HEK293 (cell line): ENCODE measurements at regions not wholly inside any gene's neighbourhood (a gene's known extent, or its start where the extent isn't known, plus 50 kb on each side); places are given as distances from the start of the nearest gene placed in this dataset.

Experiments used
- CTCF ChIA-PET: fragments of 350-600 bp; formaldehyde crosslinking; extraction: SDS; loops from one replicate; lab custom pipeline; 2021; ENCODE audit warnings: antibody characterized with exemption; lab: Yijun Ruan, JAX
- POLR2A ChIA-PET: fragments of 300-600 bp; formaldehyde crosslinking; extraction: SDS; loops from one replicate; lab custom pipeline; 2020; ENCODE audit warnings: antibody characterized with exemption, inconsistent platforms; lab: Yijun Ruan, JAX
- H3K27ac ChIP-seq: fragments of 200-500 bp; sonication (Bioruptor generic); 2 replicates; pipeline ENCODE4 v1.5.1; 2014; ENCODE audit warnings: low read depth, low read length, control low read depth, inconsistent platforms; ENCODE audit errors: extremely low read depth
- H3K36me3 ChIP-seq, 2 experiments: fragments of 200-500 bp in 1 of 2; sonication (Bioruptor generic) in 1 of 2; 1 replicate in 1 of 2; 2 replicates in 1 of 2; pipeline ENCODE4 v1.5.1; 2014 to 2017; ENCODE audit warnings: inconsistent platforms in 2 of 2, low read length in 2 of 2; ENCODE audit not compliant: control insufficient read depth in 2 of 2, insufficient read depth in 1 of 2
- H3K4me1 ChIP-seq: fragments of 200-500 bp; sonication (Bioruptor generic); 2 replicates; pipeline ENCODE4 v1.5.1; 2014; ENCODE audit warnings: mild to moderate bottlenecking, low read length, inconsistent platforms; ENCODE audit not compliant: control insufficient read depth, insufficient read depth
- H3K4me3 ChIP-seq: 2 replicates; pipeline ENCODE4 v1.5.1; 2011; ENCODE audit warnings: low read depth, mild to moderate bottlenecking, control low read depth, low read length, moderate library complexity
- H3K9me3 ChIP-seq: fragments of 200-500 bp; sonication (Bioruptor generic); 2 replicates; pipeline ENCODE4 v1.5.1; 2014; ENCODE audit warnings: low read depth, low read length, inconsistent platforms; ENCODE audit not compliant: control insufficient read depth, insufficient read depth
- BCL6B ChIP-seq: fragments of 450-650 bp; formaldehyde crosslinking; IDR thresholded peaks from 2 replicates; pipeline ENCODE4 v1.5.1; 2017; ENCODE audit warnings: missing biosample characterization, missing genetic modification characterization
- KLF10 ChIP-seq: fragments of 450-650 bp; IDR thresholded peaks from 2 replicates; pipeline ENCODE4 v1.5.1; 2018; ENCODE audit warnings: missing biosample characterization, mild to moderate bottlenecking, missing genetic modification characterization
- REST ChIP-seq: fragments of 450-650 bp; formaldehyde crosslinking; IDR thresholded peaks from 2 replicates; pipeline ENCODE4 v1.5.1; 2016; ENCODE audit warnings: missing biosample characterization, missing genetic modification characterization
- TCF7L2 ChIP-seq: IDR thresholded peaks from 2 replicates; pipeline ENCODE4 v1.6.1; 2011; ENCODE audit warnings: low read depth, mild to moderate bottlenecking, inconsistent platforms, low read length, moderate library complexity, borderline replicate concordance
- TRIM28 ChIP-seq: IDR thresholded peaks from 2 replicates; pipeline ENCODE4 v1.6.1; 2011; ENCODE audit warnings: low read length, control low read depth, borderline replicate concordance
- ZBTB17 ChIP-seq: fragments of 450-650 bp; formaldehyde crosslinking; IDR thresholded peaks from 2 replicates; pipeline ENCODE4 v1.5.1; 2016; ENCODE audit warnings: missing biosample characterization, missing genetic modification characterization
- ZBTB21 ChIP-seq: fragments of 450-650 bp; formaldehyde crosslinking; IDR thresholded peaks from 2 replicates; pipeline ENCODE4 v1.5.1; 2017; ENCODE audit warnings: missing biosample characterization, missing genetic modification characterization
- ZFP41 ChIP-seq: fragments of 450-650 bp; formaldehyde crosslinking; IDR thresholded peaks from 2 replicates; pipeline ENCODE4 v1.5.1; 2016; ENCODE audit warnings: missing biosample characterization, missing genetic modification characterization, borderline replicate concordance
- ZIC2 ChIP-seq: fragments of 450-650 bp; formaldehyde crosslinking; IDR thresholded peaks from 2 replicates; pipeline ENCODE4 v1.5.1; 2016; ENCODE audit warnings: missing biosample characterization, missing genetic modification characterization
- ZNF121 ChIP-seq: fragments of 450-650 bp; formaldehyde crosslinking; IDR thresholded peaks from 2 replicates; pipeline ENCODE4 v1.5.1; 2016; ENCODE audit warnings: missing biosample characterization, missing genetic modification characterization
- ZNF138 ChIP-seq: fragments of 450-650 bp; formaldehyde crosslinking; IDR thresholded peaks from 2 replicates; pipeline ENCODE4 v1.5.1; 2016; ENCODE audit warnings: missing biosample characterization, missing genetic modification characterization, borderline replicate concordance
- ZNF274 ChIP-seq, 2 experiments: fragments of 200-500 bp in 1 of 2; fragments of 450-650 bp in 1 of 2; sonication (Bioruptor generic) in 1 of 2; formaldehyde crosslinking in 1 of 2; IDR thresholded peaks; 2 replicates each; pipeline versions ENCODE4 v1.5.1 to v1.6.1; 2014 to 2016; ENCODE audit warnings: borderline replicate concordance in 1 of 2, inconsistent platforms in 1 of 2, low read length in 1 of 2, missing biosample characterization in 1 of 2, missing genetic modification characterization in 1 of 2
- ZNF280C ChIP-seq: fragments of 450-650 bp; formaldehyde crosslinking; IDR thresholded peaks from 2 replicates; pipeline ENCODE4 v1.5.1; 2016; ENCODE audit warnings: missing biosample characterization, missing genetic modification characterization
- ZNF366 ChIP-seq: fragments of 450-650 bp; formaldehyde crosslinking; conservative IDR thresholded peaks from 2 replicates; pipeline ENCODE4 v1.5.1; 2016; ENCODE audit warnings: missing biosample characterization, missing genetic modification characterization
- ZNF394 ChIP-seq: fragments of 450-650 bp; formaldehyde crosslinking; IDR thresholded peaks from 2 replicates; pipeline ENCODE4 v1.5.1; 2016; ENCODE audit warnings: missing biosample characterization, missing genetic modification characterization, mild to moderate bottlenecking, moderate library complexity, borderline replicate concordance
- ZNF404 ChIP-seq: fragments of 450-650 bp; formaldehyde crosslinking; IDR thresholded peaks from 2 replicates; pipeline ENCODE4 v1.5.1; 2017; ENCODE audit warnings: missing biosample characterization, missing genetic modification characterization
- ZNF423 ChIP-seq: fragments of 450-650 bp; formaldehyde crosslinking; IDR thresholded peaks from 2 replicates; pipeline ENCODE4 v1.5.1; 2016; ENCODE audit warnings: missing biosample characterization, missing genetic modification characterization
- ZNF473 ChIP-seq: fragments of 450-650 bp; formaldehyde crosslinking; IDR thresholded peaks from 2 replicates; pipeline ENCODE4 v1.5.1; 2017; ENCODE audit warnings: missing biosample characterization, missing genetic modification characterization
- ZNF48 ChIP-seq: fragments of 450-650 bp; formaldehyde crosslinking; IDR thresholded peaks from 2 replicates; pipeline ENCODE4 v1.5.1; 2016; ENCODE audit warnings: missing biosample characterization, missing genetic modification characterization
- ZNF514 ChIP-seq: fragments of 450-650 bp; formaldehyde crosslinking; IDR thresholded peaks from 2 replicates; pipeline ENCODE4 v1.5.1; 2016; ENCODE audit warnings: missing biosample characterization, missing genetic modification characterization
- ZNF555 ChIP-seq: fragments of 450-650 bp; formaldehyde crosslinking; conservative IDR thresholded peaks from 2 replicates; pipeline ENCODE4 v1.5.1; 2017; ENCODE audit warnings: missing biosample characterization, mild to moderate bottlenecking, missing genetic modification characterization, inconsistent platforms
- ZNF571 ChIP-seq: fragments of 450-650 bp; formaldehyde crosslinking; IDR thresholded peaks from 2 replicates; pipeline ENCODE4 v1.5.0; 2017; ENCODE audit warnings: missing biosample characterization, missing genetic modification characterization
- ZNF621 ChIP-seq: fragments of 450-650 bp; formaldehyde crosslinking; IDR thresholded peaks from 2 replicates; pipeline ENCODE4 v1.5.1; 2017; ENCODE audit warnings: missing biosample characterization, missing genetic modification characterization
- ZNF654 ChIP-seq: fragments of 450-650 bp; formaldehyde crosslinking; IDR thresholded peaks from 2 replicates; pipeline ENCODE4 v1.5.1; 2016; ENCODE audit warnings: low read depth, missing biosample characterization, missing genetic modification characterization
- ZNF776 ChIP-seq: fragments of 450-650 bp; formaldehyde crosslinking; IDR thresholded peaks from 2 replicates; pipeline ENCODE4 v1.5.0; 2017; ENCODE audit warnings: missing biosample characterization, missing genetic modification characterization, borderline replicate concordance
- ZNF791 ChIP-seq: fragments of 450-650 bp; formaldehyde crosslinking; IDR thresholded peaks from 2 replicates; pipeline ENCODE4 v1.5.1; 2016; ENCODE audit warnings: missing biosample characterization, missing genetic modification characterization
- ZNF843 ChIP-seq: fragments of 450-650 bp; formaldehyde crosslinking; IDR thresholded peaks from 2 replicates; pipeline ENCODE4 v1.5.1; 2016; ENCODE audit warnings: missing biosample characterization, missing genetic modification characterization
- ZSCAN30 ChIP-seq: fragments of 450-650 bp; IDR thresholded peaks from 2 replicates; pipeline ENCODE4 v1.5.1; 2018; ENCODE audit warnings: missing biosample characterization, mild to moderate bottlenecking, missing genetic modification characterization, moderate library complexity

- no peaks in the 10 kb centered on the region for H3K9me3 ChIP-seq
- TF ChIP-seq BCL6B (tag by site-specific recombination): no peak
- TF ChIP-seq ZNF654: no peak
- no peak for TF ChIP-seq ZBTB17 (tag by site-specific recombination)
- no peak for TF ChIP-seq ZNF514 (tag by site-specific recombination)
- no peak for TF ChIP-seq ZIC2 (tag by site-specific recombination)
- TF ChIP-seq ZNF404 (tag by site-specific recombination): no peak
- TF ChIP-seq ZNF48 (tag by site-specific recombination): no peak
- no peak for TF ChIP-seq ZNF555
- no peak for TF ChIP-seq ZNF843 (tag by site-specific recombination)
- TF ChIP-seq ZNF394: no peak
- no peak for TF ChIP-seq ZNF274 (IDR thresholded peaks at IDR 0.05; ENCODE audit: low read length)
- TF ChIP-seq ZNF274 (tag by site-specific recombination; IDR thresholded peaks at IDR 0.05; ENCODE audit: borderline replicate concordance): no peak
- no peak for TF ChIP-seq ZNF138 (tag by site-specific recombination)
- no peak for TF ChIP-seq TCF7L2
- no peak for TF ChIP-seq TRIM28
- H3K4me3 ChIP-seq: no peak overlapping the region
- peaks cover 4% of the 10 kb centered on the region for H3K4me1 ChIP-seq
- H3K27ac ChIP-seq: no peak overlapping the region
- ChIA-PET CTCF (interaction anchor here (1.6 kb wide), 1 partner anchor 12 kb away, joined by 7 read pairs; no protein-coding TSS in a partner anchor), POLR2A (no interaction called here)
- no peaks in the 10 kb centered on the region for H3K36me3 ChIP-seq
These were observed 828.8 kb upstream of the SOX9 start for GRCh38 chr17:71292006-71292405.

GRCh38 chr17:71296005-71296404 is 824.8 kb upstream of the SOX9 start:
- CTCF ChIA-PET: no interaction called here
- H3K9me3 ChIP-seq: no peaks in the 10 kb centered on the region
- H3K4me3 ChIP-seq: no peak overlapping the region
- POLR2A ChIA-PET: no interaction called here
- TF ChIP-seq KLF10 (tag by site-specific recombination) (no peak), ZBTB21 (no peak), ZSCAN30 (tag by site-specific recombination) (no peak), ZNF423 (tag by site-specific recombination) (no peak), ZNF473 (no peak), ZNF621 (tag by site-specific recombination) (no peak)
- no peaks in the 10 kb centered on the region for H3K4me1 ChIP-seq
- no peak overlapping the region for H3K27ac ChIP-seq
- H3K36me3 ChIP-seq: no peaks in the 10 kb centered on the region

GRCh38 chr17:71301063-71301462 is 819.8 kb upstream of the SOX9 start:
- no peak overlapping the region for H3K27ac ChIP-seq
- H3K4me1 ChIP-seq: no peaks in the 10 kb centered on the region
- H3K36me3 ChIP-seq: no peaks in the 10 kb centered on the region
- no peak overlapping the region for H3K4me3 ChIP-seq
- ChIA-PET CTCF (no interaction called here), POLR2A (no interaction called here)
- H3K9me3 ChIP-seq: no peaks in the 10 kb centered on the region
- TF ChIP-seq ZNF48 (tag by site-specific recombination) (no peak), REST (tag by site-specific recombination) (no peak), ZNF571 (tag by site-specific recombination) (0 out of 2 replicates have a peak, but pooled peaks have one; percentile 42), ZNF121 (tag by site-specific recombination) (no peak), ZNF366 (tag by site-specific recombination) (peak; percentile 94), ZNF791 (tag by site-specific recombination) (0 out of 2 replicates have a peak, but pooled peaks have one; percentile 18), ZFP41 (tag by site-specific recombination) (no peak), ZNF776 (tag by site-specific recombination) (0 out of 2 replicates have a peak, but pooled peaks have one; percentile 64), ZNF280C (no peak)
